Ishikawa (cell line): ENCODE measurements at regions not wholly inside any gene's neighbourhood (a gene's known extent, or its start where the extent isn't known, plus 50 kb on each side); places are given as distances from the start of the nearest gene placed in this dataset.

ENCODE experiments used
- CEBPB ChIP-seq: IDR thresholded peaks from 2 replicates; pipeline ENCODE4 v1.6.1; 2012
- CREB1 ChIP-seq: IDR thresholded peaks from 2 replicates; pipeline ENCODE4 v1.6.1; 2012; ENCODE audit warnings: low read depth
- EGR1 ChIP-seq: IDR thresholded peaks from 2 replicates; pipeline ENCODE4 v1.6.1; 2012
- MAX ChIP-seq: IDR thresholded peaks from 2 replicates; pipeline ENCODE4 v1.6.1; 2012
- REST ChIP-seq: IDR thresholded peaks from 2 replicates; pipeline ENCODE4 v1.6.1; 2012; ENCODE audit warnings: low read depth, mild to moderate bottlenecking

- TF ChIP-seq CEBPB (no peak), MAX (no peak), REST (no peak), EGR1 (no peak), CREB1 (no peak)
Observed at GRCh38 chr18:73986711-73987110, 160.9 kb downstream of the FBXO15 start.
